GM10266 (cell line): ENCODE measurements at regions not wholly inside any gene's neighbourhood (a gene's known extent, or its start where the extent isn't known, plus 50 kb on each side); places are given as distances from the start of the nearest gene placed in this dataset.

Source experiments
- DNase-seq: peaks from one replicate; pipeline ENCODE4 v3.0.0; 2012; ENCODE audit errors: extremely low spot score
- TF ChIP-seq, protein P1 (sequence below): IDR thresholded peaks from 2 replicates; pipeline ENCODE4 v1.5.1; 2012; ENCODE audit warnings: mild to moderate bottlenecking, low read depth; ENCODE audit not compliant: control insufficient read depth, insufficient read depth; ENCODE audit errors: missing control alignments

DNA sequence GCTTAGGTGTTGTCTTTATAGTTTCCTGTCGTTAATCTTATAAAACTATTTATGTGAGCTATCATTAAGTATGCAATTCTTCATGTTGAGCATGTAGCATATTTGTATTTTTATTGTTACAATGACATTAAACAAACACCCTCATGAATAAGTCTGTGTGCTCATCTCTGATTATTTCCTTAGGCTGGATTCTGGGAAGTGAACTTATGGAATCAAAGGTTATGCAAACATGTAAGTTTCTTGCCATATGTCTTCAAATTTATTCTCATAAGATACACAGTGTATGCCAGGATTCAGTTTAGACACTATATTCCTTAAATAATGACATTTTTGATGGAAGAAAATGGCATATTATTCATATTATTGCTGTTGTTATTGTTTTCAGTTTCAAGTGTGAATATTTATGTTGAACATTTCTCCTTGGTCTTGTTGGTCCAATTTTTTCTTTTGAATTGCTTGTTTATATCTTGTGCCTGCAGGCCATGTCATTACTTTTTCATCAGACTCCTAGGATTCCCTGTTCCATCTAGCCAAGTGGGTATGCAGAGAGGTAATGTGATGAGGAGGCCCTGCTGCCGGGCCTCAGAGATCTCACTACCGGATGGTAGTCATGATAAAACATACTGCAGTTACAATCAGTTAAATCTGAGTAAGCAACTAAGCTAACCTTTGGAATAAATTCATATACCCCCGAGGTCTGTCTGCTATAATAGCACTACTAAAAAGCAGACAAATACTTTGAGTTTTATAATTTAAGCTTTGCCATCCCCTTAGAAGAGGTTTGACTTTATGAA is 684.3 kb upstream of the SGO1 start:
- no peak for DNase-seq
- TF ChIP-seq, protein P1, sequence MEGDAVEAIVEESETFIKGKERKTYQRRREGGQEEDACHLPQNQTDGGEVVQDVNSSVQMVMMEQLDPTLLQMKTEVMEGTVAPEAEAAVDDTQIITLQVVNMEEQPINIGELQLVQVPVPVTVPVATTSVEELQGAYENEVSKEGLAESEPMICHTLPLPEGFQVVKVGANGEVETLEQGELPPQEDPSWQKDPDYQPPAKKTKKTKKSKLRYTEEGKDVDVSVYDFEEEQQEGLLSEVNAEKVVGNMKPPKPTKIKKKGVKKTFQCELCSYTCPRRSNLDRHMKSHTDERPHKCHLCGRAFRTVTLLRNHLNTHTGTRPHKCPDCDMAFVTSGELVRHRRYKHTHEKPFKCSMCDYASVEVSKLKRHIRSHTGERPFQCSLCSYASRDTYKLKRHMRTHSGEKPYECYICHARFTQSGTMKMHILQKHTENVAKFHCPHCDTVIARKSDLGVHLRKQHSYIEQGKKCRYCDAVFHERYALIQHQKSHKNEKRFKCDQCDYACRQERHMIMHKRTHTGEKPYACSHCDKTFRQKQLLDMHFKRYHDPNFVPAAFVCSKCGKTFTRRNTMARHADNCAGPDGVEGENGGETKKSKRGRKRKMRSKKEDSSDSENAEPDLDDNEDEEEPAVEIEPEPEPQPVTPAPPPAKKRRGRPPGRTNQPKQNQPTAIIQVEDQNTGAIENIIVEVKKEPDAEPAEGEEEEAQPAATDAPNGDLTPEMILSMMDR = no peak

DNA sequence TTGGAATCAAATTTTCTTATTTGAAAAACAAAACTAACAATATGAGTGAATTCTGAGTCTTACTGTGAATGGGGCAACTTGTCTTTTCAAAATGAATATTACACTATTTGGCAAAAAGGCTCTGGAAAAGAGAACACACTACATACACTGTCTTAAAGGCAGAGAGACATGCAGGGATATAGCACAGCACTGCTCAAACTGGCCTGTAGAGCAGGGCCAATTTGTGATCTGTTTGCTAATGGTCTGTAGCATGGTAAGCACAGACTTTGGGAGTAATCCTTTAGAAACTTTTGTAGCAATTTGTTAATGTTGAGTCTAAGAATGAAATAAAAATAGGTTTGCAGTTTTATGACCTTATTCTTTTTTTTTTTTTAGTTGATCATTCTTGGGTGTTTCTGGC is 679.8 kb upstream of the SGO1 start:
- DNase-seq = no peak
- TF ChIP-seq, protein P1 = no peak

DNA sequence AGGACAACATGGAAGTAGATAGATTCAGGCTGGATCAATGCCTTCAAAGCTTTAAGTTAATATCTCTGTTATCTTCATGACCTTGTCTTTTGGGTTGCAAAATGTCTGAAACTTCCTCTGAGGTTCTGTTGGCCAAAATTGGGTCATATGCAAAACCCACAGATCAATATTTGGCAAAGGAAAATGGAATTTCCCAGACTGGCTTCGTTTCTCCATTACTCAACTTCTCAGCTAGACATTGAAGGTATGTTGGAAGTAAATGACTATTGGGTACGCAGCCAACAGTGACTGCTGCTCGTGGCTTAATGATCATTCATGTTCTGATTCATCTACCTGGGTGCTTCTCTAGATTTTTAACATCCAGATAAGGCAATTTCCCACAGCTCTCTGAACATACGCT is 675.4 kb upstream of the SGO1 start:
- no peak for DNase-seq
- TF ChIP-seq, protein P1 = no peak

DNA sequence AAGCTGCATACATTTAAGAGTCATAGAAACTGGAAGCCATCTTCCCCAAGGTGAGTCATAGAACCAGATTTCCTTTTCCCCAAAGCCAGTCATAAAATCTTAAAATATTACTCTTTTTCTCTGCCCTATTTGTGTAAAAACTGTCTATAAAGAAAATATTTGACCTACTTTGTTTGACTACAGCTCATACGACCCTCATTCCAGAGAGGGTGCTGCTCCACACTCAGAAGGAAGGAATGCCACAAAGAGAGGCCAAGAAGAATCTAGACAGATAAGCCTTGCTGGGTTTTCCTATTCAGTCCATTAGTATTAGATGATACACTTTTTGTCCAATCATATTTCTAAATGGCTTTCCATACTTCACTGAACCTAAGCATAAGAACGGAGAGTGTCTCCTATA is 671.6 kb upstream of the SGO1 start:
- no peak for DNase-seq
- TF ChIP-seq, protein P1 = no peak

DNA sequence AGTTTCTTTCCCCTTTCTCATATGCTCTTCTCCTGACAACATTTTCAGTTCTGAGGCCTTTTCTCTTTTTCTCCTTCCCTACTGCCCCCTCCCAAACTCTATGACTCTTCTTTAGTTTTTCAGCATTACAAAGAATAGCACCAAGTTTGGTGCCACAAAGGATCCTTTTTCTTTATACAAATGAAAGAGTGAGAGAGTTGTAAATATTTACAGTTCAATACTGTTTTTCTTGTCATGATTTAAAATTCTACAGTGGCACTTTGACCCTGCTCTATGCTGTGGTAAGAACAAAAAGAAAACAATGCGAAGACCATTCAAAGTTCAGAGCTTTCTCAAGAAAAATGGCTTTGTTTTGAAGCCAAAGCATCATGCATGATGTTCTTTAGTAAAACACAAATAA is 667.9 kb upstream of the SGO1 start:
- no peak for DNase-seq
- TF ChIP-seq, protein P1 = no peak

DNA sequence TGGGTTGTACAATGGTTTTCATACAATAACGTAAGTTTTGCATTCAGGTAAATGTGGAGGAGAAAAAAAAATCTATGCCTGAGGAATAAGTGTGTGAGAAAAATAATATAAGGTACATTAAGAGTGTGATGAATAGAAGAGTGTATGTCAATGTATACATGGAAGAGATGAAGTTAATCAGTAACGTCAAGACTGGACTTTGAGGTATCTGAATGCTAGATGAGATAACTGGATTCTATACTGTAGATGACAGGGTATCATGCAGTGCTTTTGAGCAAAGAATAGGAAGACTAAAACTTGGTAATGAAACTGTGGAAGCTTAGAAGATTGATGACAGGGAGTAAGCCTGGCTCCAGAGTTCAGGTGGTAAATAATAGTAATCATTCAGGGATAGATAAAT is 666.7 kb upstream of the SGO1 start:
- TF ChIP-seq, protein P1 = no peak
- no peak for DNase-seq

DNA sequence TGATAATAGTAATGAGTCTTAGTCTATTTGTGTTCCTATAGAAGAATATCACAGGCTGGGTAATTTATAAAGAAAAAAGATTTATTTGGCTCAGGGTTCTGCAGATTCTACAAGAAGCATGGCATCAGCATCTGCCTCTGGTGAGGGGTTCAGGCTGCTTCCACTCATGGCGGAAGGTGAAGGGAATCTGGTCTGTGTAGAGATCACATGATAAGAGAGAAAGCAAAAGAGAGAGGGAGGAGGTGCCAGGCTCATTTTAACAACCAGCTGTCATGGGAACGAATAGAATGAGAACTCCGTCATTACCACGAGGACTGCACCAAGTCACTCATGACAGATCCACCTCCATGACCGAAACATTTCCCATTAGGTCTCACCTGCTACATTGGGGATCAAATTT is 664.0 kb upstream of the SGO1 start:
- TF ChIP-seq, protein P1 = no peak
- DNase-seq = no peak
